Hepatocyte (in vitro differentiated cells): ENCODE measurements at regions not wholly inside any gene's neighbourhood (a gene's known extent, or its start where the extent isn't known, plus 50 kb on each side); places are given as distances from the start of the nearest gene placed in this dataset.

Experiments
- DNase-seq: peaks from one replicate; pipeline ENCODE4 v3.0.0-alpha.2; 2016; ENCODE audit warnings: low spot score
- H2AFZ ChIP-seq: fragments of 200-600 bp; sonication (generic); 2 replicates; pipeline ENCODE4 v1.6.0; 2016; ENCODE audit warnings: antibody characterized with exemption, mild to moderate bottlenecking
- H3K27ac ChIP-seq: fragments of 200-600 bp; sonication (generic); 2 replicates; pipeline ENCODE4 v1.5.1; 2016; ENCODE audit warnings: mild to moderate bottlenecking
- H3K27me3 ChIP-seq: fragments of 200-600 bp; sonication (generic); 2 replicates; pipeline ENCODE4 v1.6.1; 2016
- H3K36me3 ChIP-seq: fragments of 200-600 bp; sonication (generic); replicated peaks from 2 replicates; pipeline ENCODE4 v1.5.1; 2016; ENCODE audit warnings: low read depth; ENCODE audit not compliant: insufficient read depth
- H3K4me1 ChIP-seq: fragments of 200-600 bp; sonication (generic); 2 replicates; pipeline ENCODE4 v1.5.1; 2016; ENCODE audit warnings: mild to moderate bottlenecking, moderate library complexity; ENCODE audit not compliant: insufficient read depth
- H3K4me2 ChIP-seq: fragments of 200-600 bp; sonication (generic); 2 replicates; pipeline ENCODE4 v1.6.0; 2016
- H3K4me3 ChIP-seq: fragments of 200-600 bp; sonication (generic); 2 replicates; pipeline ENCODE4 v1.5.1; 2016; ENCODE audit warnings: mild to moderate bottlenecking
- H3K79me2 ChIP-seq: fragments of 200-600 bp; sonication (generic); 2 replicates; pipeline ENCODE4 v1.6.0; 2017; ENCODE audit warnings: mild to moderate bottlenecking
- H3K9me2 ChIP-seq: fragments of 200-600 bp; sonication (generic); replicated peaks from 2 replicates; pipeline ENCODE4 v1.6.0; 2017; ENCODE audit warnings: mild to moderate bottlenecking; ENCODE audit not compliant: insufficient read depth
- H3K9me3 ChIP-seq: fragments of 200-600 bp; sonication (generic); 2 replicates; pipeline ENCODE4 v1.5.1; 2016; ENCODE audit warnings: low read depth, mild to moderate bottlenecking
- H4K20me1 ChIP-seq: fragments of 200-600 bp; sonication (generic); 2 replicates; pipeline ENCODE4 v1.6.0; 2016; ENCODE audit warnings: mild to moderate bottlenecking; ENCODE audit not compliant: insufficient read depth, poor library complexity, severe bottlenecking
- CTCF ChIP-seq: fragments of 200-600 bp; sonication (generic); IDR thresholded peaks from 2 replicates; pipeline ENCODE4 v1.5.1; 2016; ENCODE audit warnings: antibody characterized with exemption, mild to moderate bottlenecking; ENCODE audit not compliant: poor library complexity
- EZH2 ChIP-seq: fragments of 200-600 bp; sonication (generic); IDR thresholded peaks from 2 replicates; pipeline ENCODE4 v1.6.1; 2016; ENCODE audit warnings: antibody characterized with exemption, mild to moderate bottlenecking, borderline replicate concordance
- EZH2phosphoT487 ChIP-seq: fragments of 200-600 bp; sonication (generic); IDR thresholded peaks from one replicate; pipeline ENCODE4 v1.6.1; 2018; ENCODE audit warnings: antibody characterized with exemption, mild to moderate bottlenecking, low read depth, moderate library complexity; ENCODE audit not compliant: unreplicated experiment, severe bottlenecking
- WGBS: methylation state at CpG from one replicate; pipeline ENCODE4 v1.1.6; 2016; ENCODE audit warnings: low lambda C conversion rate; ENCODE audit errors: missing lambda C conversion rate; 5-methylcytosine and 5-hydroxymethylcytosine counted together

DNA sequence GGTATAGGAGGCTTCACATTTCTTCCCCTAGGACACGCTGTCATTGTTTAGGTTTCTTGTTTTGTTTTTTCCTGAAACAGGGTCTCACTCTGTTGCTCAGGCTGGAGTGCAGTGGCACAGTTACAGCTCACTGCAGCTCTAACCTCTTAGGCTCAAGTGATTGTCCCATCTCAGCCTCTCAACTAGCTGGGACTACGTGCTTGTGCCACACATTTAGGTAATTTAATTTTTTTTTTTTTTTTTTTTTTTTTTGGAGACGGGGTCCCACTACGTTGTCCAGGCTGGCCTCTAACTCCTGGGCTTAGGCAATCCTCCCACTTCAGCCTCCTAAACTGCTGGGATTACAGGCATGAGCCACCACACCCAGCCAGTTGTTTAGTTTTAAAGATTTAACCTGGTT, 66.2 kb downstream of the EXOSC2 start:
- no peak overlapping the region for H3K27ac ChIP-seq
- WGBS = 57% methylated on average over 3 of the region's 4 CpGs
- no peaks in the 10 kb centered on the region for H3K27me3 ChIP-seq
- H3K9me3 ChIP-seq = no peaks in the 10 kb centered on the region
- DNase-seq = no peak
- no peaks in the 10 kb centered on the region for H3K4me1 ChIP-seq
- H4K20me1 ChIP-seq = peaks cover 13% of the 10 kb centered on the region
- H3K79me2 ChIP-seq = peaks cover 72% of the 10 kb centered on the region
- H3K4me2 ChIP-seq = no peak overlapping the region
- H3K4me3 ChIP-seq = no peak overlapping the region
- no peaks in the 10 kb centered on the region for H3K9me2 ChIP-seq
- no peaks in the 10 kb centered on the region for H3K36me3 ChIP-seq
- no peak overlapping the region for H2AFZ ChIP-seq
- TF ChIP-seq EZH2phosphoT487 (no peak), CTCF (no peak), EZH2 (no peak)

DNA sequence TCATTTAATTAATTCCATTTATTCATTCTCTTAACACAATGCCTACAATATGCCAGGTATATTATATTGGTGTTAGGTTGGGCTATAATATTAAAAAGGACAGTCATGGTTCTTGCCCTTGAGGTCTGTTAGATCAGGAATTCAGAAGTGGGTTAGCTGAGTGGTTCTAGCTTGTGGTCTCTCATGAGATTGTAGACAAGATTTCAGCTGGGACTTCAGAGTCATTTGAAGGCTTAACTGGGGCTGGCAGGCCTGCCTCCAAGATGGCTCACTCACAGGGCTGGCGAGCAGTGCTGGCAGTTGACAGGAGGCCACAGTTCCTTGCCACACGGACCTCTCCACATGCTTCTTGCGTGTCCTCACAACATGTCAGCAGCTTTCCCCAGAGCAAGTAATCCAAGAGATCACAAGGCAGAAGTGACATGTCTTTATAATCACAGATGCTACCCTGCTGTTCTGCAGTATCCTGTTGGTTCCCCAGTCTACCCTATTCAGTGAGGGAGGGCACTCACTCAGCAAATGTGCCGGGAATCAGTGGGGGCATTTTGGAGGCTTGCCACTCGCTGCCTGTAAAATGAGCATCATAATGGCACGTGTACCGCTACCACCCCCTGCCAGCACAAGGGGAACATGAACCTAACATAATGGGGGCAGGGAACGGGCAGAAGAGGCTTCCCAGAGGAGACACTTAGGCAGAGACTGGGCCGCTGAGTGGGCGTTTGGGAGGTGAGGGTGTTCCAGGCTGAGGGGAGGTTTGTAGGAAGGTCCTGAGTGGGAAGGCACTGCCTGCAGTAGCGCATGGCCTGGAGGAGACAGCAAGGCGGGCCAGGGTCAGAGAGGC, 70.0 kb downstream of the EXOSC2 start:
- Histone ChIP-seq H4K20me1 (peaks cover 5% of the 10 kb centered on the region), H3K4me2 (no peak overlapping the region), H2AFZ (no peak overlapping the region), H3K9me3 (no peaks in the 10 kb centered on the region), H3K27ac (no peak overlapping the region), H3K27me3 (no peaks in the 10 kb centered on the region), H3K4me1 (peaks cover 8% of the 10 kb centered on the region), H3K79me2 (peaks cover 86% of the 10 kb centered on the region), H3K9me2 (no peaks in the 10 kb centered on the region), H3K4me3 (no peak overlapping the region), H3K36me3 (no peaks in the 10 kb centered on the region)
- 84% methylated on average over 12 of the region's 12 CpGs for WGBS
- TF ChIP-seq EZH2phosphoT487 (no peak), EZH2 (no peak), CTCF (no peak)
- DNase-seq = no peak

GRCh38 chr9:130765137-130766020, 69.7 kb upstream of the ABL1 start:
- Histone ChIP-seq H4K20me1 (peaks cover 5% of the 10 kb centered on the region), H3K9me3 (no peaks in the 10 kb centered on the region), H3K27ac (no peak overlapping the region), H3K36me3 (no peaks in the 10 kb centered on the region), H3K4me2 (no peak overlapping the region), H3K9me2 (no peaks in the 10 kb centered on the region), H3K27me3 (no peaks in the 10 kb centered on the region), H3K79me2 (peaks cover 80% of the 10 kb centered on the region), H3K4me1 (peaks cover 14% of the 10 kb centered on the region), H3K4me3 (no peak overlapping the region), H2AFZ (no peak overlapping the region)
- DNase-seq = no peak
- TF ChIP-seq CTCF = no peak
- no peak for TF ChIP-seq EZH2
- WGBS = 86% methylated on average over 8 of the region's 8 CpGs
